ENCODE measurements at regions not wholly inside any gene's neighbourhood (a gene's known extent, or its start where the extent isn't known, plus 50 kb on each side); places are given as distances from the start of the nearest gene placed in this dataset.

DNA sequence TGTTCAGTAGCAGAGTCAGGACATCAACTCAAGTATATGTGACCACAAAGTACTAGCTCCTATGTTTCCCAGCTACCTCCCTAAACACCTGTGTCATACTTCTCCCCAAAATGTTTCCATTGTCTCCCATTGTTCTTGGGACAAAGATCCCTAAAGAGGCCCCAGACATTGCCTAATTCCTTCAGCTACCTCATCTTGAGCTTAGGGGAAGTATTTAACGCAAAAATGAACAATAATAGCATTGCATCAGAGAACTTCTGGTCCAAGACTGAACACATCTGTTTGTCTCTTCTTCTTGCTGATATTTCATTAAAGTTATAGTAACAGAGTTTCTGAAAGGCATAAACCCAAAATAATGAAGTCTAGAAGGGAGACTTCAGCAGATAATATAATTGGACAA, 430.8 kb downstream of the MTRR start:
- H3K27ac ChIP-seq: no peak overlapping the region
- no peak for DNase-seq (ENCODE audit: low spot score)
- no peak overlapping the region for H3K4me3 ChIP-seq
- TF ChIP-seq CTCF (IDR thresholded peaks at IDR 0.05): no peak

- TF ChIP-seq CTCF (IDR thresholded peaks at IDR 0.05): no peak
- Histone ChIP-seq H3K27ac (no peak overlapping the region), H3K4me3 (no peak overlapping the region)
- DNase-seq (ENCODE audit: low spot score): no peak
Observed at GRCh38 chr5:8304341-8304740, 435.4 kb downstream of the MTRR start.

DNA sequence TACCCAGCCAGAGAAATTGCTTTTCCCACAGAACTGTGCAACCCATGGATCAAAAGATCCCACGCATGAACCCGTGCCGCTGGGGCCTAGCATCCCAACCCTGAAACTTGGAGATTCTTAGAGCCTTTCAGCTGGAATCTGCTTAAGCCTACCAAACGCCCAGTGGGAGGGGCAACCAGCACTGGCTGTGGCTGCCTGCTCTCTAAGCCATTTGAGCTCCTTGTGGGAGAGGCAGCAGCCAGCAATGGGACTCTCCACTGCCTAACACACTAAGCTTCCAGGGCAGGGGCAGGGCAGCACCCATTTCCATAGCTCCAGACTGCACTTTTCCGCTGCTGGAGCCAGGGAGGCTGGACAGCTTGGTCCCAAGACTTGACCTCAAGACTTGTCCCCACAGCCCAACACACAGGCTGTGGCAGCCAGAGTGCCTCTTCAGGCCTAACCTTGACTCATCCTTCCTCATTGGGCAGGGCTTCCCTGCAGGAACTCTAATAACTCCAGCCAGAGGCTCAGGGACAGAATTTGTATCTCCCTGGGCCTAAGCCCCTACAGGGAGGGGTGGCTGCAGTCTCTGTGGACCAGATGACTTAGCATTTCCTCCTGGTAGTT, 437.4 kb downstream of the MTRR start:
- no peak for TF ChIP-seq CTCF (IDR thresholded peaks at IDR 0.05)
- DNase-seq (ENCODE audit: low spot score): no peak

GRCh38 chr5:8314965-8315364, 446.0 kb downstream of the MTRR start:
- no peak for DNase-seq (ENCODE audit: low spot score)
- Histone ChIP-seq H3K27ac (no peak overlapping the region), H3K4me3 (no peak overlapping the region)
- TF ChIP-seq CTCF (IDR thresholded peaks at IDR 0.05): no peak

More for the DNA sequence above, 437.4 kb downstream of the MTRR start:
- Histone ChIP-seq H3K4me3 (no peak overlapping the region), H3K27ac (no peak overlapping the region)

- Histone ChIP-seq H3K27ac (no peak overlapping the region), H3K4me3 (no peak overlapping the region)
- no peak for TF ChIP-seq CTCF (IDR thresholded peaks at IDR 0.05)
- no peak for DNase-seq (ENCODE audit: low spot score)
Observed at GRCh38 chr5:8316608-8317280, 447.8 kb downstream of the MTRR start.

GRCh38 chr5:8317335-8317734, 448.4 kb downstream of the MTRR start:
- TF ChIP-seq CTCF (IDR thresholded peaks at IDR 0.05): no peak
- no peak for DNase-seq (ENCODE audit: low spot score)
- Histone ChIP-seq H3K27ac (no peak overlapping the region), H3K4me3 (no peak overlapping the region)

DNA sequence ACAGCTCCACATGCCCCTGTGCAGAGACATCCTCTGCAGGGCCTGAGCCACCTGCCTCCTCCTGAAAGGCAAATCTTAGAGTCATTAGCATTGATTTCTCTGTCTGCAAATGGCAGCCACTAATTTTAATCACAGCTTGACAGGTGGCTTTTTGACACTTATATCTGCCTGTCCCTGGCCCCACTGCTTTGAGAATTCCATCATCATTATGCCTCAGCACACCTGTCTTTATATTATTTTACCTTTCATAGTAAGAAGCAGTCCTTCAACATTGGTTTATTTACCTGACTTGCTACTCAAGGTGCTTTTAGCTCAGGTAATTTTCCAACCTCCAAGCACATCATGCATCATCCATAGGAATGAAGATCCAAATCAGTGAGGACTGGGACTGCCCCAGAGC, 451.3 kb downstream of the MTRR start:
- no peak overlapping the region for H3K4me3 ChIP-seq
- DNase-seq (ENCODE audit: low spot score): no peak
- no peak for TF ChIP-seq CTCF (IDR thresholded peaks at IDR 0.05)
- H3K27ac ChIP-seq: no peak overlapping the region
